ENCODE measurements at regions not wholly inside any gene's neighbourhood (a gene's known extent, or its start where the extent isn't known, plus 50 kb on each side); places are given as distances from the start of the nearest gene placed in this dataset.

- no peak for DNase-seq
These were observed 131.1 kb upstream of the JUN start for GRCh38 chr1:58914925-58915324.

GRCh38 chr1:58917436-58917835, 133.6 kb upstream of the JUN start:
- DNase-seq: no peak

- no peak for DNase-seq
These were observed 135.5 kb upstream of the JUN start for GRCh38 chr1:58919226-58919958.

GRCh38 chr1:58919959-58920321, 136.1 kb upstream of the JUN start:
- DNase-seq: no peak

GRCh38 chr1:58921342-58921741, 137.5 kb upstream of the JUN start:
- no peak for DNase-seq

- no peak for DNase-seq
These were observed 137.9 kb upstream of the JUN start for GRCh38 chr1:58921751-58922150.

- no peak for DNase-seq
These were observed 138.6 kb upstream of the JUN start for GRCh38 chr1:58922302-58923089.

- DNase-seq: no peak
These were observed 139.2 kb upstream of the JUN start for GRCh38 chr1:58923090-58923470.

GRCh38 chr1:58924016-58924565, 140.2 kb upstream of the JUN start:
- DNase-seq: no peak

GRCh38 chr1:58924821-58925220, 141.0 kb upstream of the JUN start:
- DNase-seq: no peak

- no peak for DNase-seq
These were observed 141.4 kb upstream of the JUN start for GRCh38 chr1:58925247-58925646.

- no peak for DNase-seq
These were observed 142.3 kb upstream of the JUN start for GRCh38 chr1:58926152-58926551.

GRCh38 chr1:58927041-58927721, 143.3 kb upstream of the JUN start:
- no peak for DNase-seq

GRCh38 chr1:58927722-58928085, 143.9 kb upstream of the JUN start:
- DNase-seq: no peak

- no peak for DNase-seq
These were observed 144.7 kb upstream of the JUN start for GRCh38 chr1:58928514-58928913.

- no peak for DNase-seq
These were observed 146.0 kb upstream of the JUN start for GRCh38 chr1:58929671-58930325.

- no peak for DNase-seq
These were observed 147.2 kb upstream of the JUN start for GRCh38 chr1:58931024-58931423.

GRCh38 chr1:58931756-58932155, 147.9 kb upstream of the JUN start:
- no peak for DNase-seq

GRCh38 chr1:58932859-58933598, 149.2 kb upstream of the JUN start:
- DNase-seq: peak; percentile 59 to 81

GRCh38 chr1:58933599-58933926, 149.7 kb upstream of the JUN start:
- peak; percentile 3 to 14 for DNase-seq

GRCh38 chr1:58934706-58935105, 150.9 kb upstream of the JUN start:
- no peak for DNase-seq

- DNase-seq: no peak
These were observed 153.1 kb upstream of the JUN start for GRCh38 chr1:58936973-58937372.

GRCh38 chr1:58939146-58939545, 155.3 kb upstream of the JUN start:
- no peak for DNase-seq

Data from SW 1271 (cell line).